ENCODE measurements at regions not wholly inside any gene's neighbourhood (a gene's known extent, or its start where the extent isn't known, plus 50 kb on each side); places are given as distances from the start of the nearest gene placed in this dataset.
A peak's percentile ranks its signal among the peaks of the same experiment; 100 is the strongest.

GRCh38 chr14:59067127-59067894 is 121.2 kb upstream of the DAAM1 start:
- ATAC-seq (no peak), DNase-seq (no peak)
- Mint-ChIP-seq H3K4me3 (no peak overlapping the region), H3K4me1 (no peaks in the 10 kb centered on the region), H3K9me3 (peaks cover 6 to 10% of the 10 kb centered on the region in 2 donors), H3K27ac (no peak overlapping the region), H3K27me3 (peaks cover 18% of the 10 kb centered on the region)

DNA sequence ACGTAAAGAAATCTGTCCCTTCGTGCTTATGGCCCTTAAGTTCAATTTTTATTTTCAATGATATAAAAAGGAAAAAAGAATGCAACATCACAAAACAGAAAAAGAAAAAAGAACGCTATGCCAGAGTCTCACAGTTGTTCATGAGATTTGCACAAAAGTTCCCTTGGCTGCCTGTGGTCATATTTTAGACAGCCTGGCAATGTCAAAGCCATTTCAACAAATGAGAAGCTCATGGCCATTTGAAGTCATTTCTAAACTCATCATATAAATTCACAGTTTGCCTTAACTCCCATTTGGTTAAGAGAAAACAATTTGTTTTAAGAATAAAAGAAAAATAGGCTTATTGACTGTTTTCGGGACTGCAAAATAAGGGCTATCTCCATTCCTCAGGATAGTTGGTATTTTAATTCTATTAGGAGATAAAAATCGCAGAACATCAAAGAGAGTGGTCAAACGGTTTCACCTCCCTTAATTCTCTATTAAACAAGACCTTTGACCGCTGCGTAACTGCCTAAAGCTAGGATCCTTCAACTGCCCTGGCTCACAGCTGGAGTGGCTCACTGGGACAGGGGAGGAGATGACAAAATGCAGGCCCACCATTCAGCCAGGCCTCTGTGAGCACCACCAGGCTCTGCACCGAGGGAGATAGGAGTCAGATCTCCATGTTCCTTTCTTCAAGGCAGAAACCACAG is 119.2 kb upstream of the DAAM1 start:
- Mint-ChIP-seq H3K27me3 (peaks cover 18% of the 10 kb centered on the region), H3K4me1 (no peaks in the 10 kb centered on the region), H3K9me3 (no peaks in the 10 kb centered on the region), H3K27ac (no peak overlapping the region), H3K4me3 (no peak overlapping the region)
- DNase-seq (no peak), ATAC-seq (no peak)

DNA sequence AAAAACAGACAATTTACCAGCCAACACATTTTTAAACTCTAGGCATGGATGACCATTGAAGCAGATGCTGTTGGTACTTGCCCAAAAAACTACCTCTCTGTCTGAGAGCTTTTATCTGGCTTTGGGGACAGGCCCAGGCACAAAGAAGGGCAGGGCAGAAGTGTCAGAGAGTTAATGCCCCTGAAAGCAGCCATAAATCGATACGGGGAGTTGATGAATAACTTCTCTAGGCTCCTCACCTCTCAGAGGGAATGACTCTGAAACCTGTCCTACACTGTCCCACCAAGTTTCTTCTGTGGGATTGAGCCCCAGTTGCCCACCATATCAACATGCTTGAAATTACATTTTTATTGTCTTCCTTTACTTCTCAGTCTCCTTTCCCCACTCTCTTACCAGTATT is 113.0 kb upstream of the DAAM1 start:
- no peak for ATAC-seq
- H3K4me3 Mint-ChIP-seq = no peak overlapping the region
- H3K9me3 Mint-ChIP-seq = no peaks in the 10 kb centered on the region
- no peak for DNase-seq
- H3K27ac Mint-ChIP-seq = no peak overlapping the region
- H3K4me1 Mint-ChIP-seq = no peaks in the 10 kb centered on the region
- H3K27me3 Mint-ChIP-seq = peaks cover 19% of the 10 kb centered on the region

DNA sequence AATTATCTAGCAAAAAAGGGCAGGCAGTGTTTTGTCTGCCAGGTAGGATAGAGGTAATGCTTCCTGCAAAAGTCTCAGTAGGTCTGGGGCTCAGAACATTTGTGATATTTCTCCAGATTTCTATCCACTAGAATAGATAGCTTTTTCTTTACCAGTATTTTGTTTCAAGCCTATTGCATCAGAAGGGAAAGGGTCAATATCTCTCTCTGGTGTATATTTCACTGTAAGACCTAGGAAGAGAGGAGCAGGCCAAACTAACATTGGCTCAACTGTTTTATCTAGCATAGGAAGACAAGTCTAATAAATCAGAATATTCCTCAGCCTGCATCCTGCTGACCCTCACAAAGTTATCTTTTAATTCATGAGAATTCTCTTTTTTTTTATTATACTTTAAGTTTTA is 106.7 kb upstream of the DAAM1 start:
- Mint-ChIP-seq H3K4me3 (no peak overlapping the region), H3K4me1 (no peaks in the 10 kb centered on the region), H3K27me3 (peaks cover 28% of the 10 kb centered on the region), H3K9me3 (no peaks in the 10 kb centered on the region), H3K27ac (no peak overlapping the region)
- ATAC-seq (no peak), DNase-seq (no peak)

- Mint-ChIP-seq H3K9me3 (no peaks in the 10 kb centered on the region), H3K27me3 (peaks cover 20% of the 10 kb centered on the region), H3K4me3 (no peak overlapping the region), H3K27ac (no peak overlapping the region), H3K4me1 (no peaks in the 10 kb centered on the region)
- ATAC-seq (no peak), DNase-seq (no peak)
These were observed 103.2 kb upstream of the DAAM1 start for GRCh38 chr14:59085207-59085739.

DNA sequence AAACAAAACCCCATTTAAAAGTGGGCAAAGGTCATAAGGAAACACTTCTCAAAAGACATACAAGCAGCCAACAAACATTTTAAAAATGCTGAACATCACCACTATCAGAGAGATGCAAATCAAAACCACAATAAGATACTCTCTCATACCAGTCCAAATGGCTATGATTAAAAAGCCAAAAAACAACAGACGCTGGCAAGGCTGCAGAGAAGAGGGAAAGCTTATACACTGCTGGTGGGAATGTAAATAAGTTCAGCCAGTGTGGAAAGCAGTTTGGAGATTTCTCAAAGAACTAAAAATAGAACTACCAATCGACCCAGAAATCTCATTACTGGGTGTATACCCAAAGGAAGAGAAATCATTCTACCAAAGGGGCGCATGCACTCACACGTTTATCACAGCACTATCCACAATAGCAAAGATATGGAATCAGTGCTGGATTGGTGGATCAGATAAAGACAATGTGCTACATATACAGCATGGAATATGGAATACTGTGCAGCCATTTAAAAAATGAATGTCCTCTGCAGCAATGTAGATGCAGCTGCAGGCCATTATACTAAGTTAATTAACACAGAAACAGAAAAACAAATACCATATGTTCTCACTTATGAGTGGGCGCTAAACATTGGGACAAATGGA is 102.1 kb upstream of the DAAM1 start:
- Mint-ChIP-seq H3K27me3 (peaks cover 20% of the 10 kb centered on the region), H3K4me3 (no peak overlapping the region), H3K4me1 (no peaks in the 10 kb centered on the region), H3K9me3 (no peaks in the 10 kb centered on the region), H3K27ac (peak overlapping the region in 1 of 2 donors; percentile 75)
- DNase-seq (no peak), ATAC-seq (no peak)

DNA sequence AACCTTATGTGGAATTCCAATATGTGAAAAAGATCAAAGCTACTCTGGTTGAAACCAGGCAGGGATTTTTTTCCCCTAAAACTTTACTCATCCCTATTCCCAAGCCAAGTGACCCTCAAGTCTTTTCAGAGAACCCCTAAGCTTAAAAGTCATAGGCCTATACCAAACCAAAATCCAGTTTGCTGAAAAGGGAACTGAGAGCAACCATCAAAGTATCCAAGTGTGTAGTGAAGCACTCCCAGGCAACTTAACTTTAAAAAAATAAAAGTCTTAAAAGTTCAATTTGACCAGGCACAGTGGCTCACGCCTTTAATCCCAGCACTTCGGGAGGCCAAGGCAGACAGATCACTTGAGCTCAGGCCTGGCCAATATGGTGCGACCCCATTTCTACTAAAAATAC is 101.2 kb upstream of the DAAM1 start:
- H3K27me3 Mint-ChIP-seq = peaks cover 20% of the 10 kb centered on the region
- H3K4me1 Mint-ChIP-seq = no peaks in the 10 kb centered on the region
- no peak for DNase-seq
- H3K4me3 Mint-ChIP-seq = no peak overlapping the region
- H3K9me3 Mint-ChIP-seq = no peaks in the 10 kb centered on the region
- no peak overlapping the region for H3K27ac Mint-ChIP-seq
- no peak for ATAC-seq

- Mint-ChIP-seq H3K4me1 (no peaks in the 10 kb centered on the region), H3K9me3 (no peaks in the 10 kb centered on the region), H3K27ac (no peak overlapping the region), H3K27me3 (peaks cover 21% of the 10 kb centered on the region), H3K4me3 (no peak overlapping the region)
- ATAC-seq = no peak
- no peak for DNase-seq
These were observed 100.8 kb upstream of the DAAM1 start for GRCh38 chr14:59087711-59088110.

- peaks cover 13% of the 10 kb centered on the region for H3K27me3 Mint-ChIP-seq
- H3K4me1 Mint-ChIP-seq = no peaks in the 10 kb centered on the region
- no peak overlapping the region for H3K4me3 Mint-ChIP-seq
- H3K27ac Mint-ChIP-seq = no peak overlapping the region
- ATAC-seq (no peak), DNase-seq (no peak)
- no peaks in the 10 kb centered on the region for H3K9me3 Mint-ChIP-seq
These were observed 97.9 kb upstream of the DAAM1 start for GRCh38 chr14:59090572-59090971.

DNA sequence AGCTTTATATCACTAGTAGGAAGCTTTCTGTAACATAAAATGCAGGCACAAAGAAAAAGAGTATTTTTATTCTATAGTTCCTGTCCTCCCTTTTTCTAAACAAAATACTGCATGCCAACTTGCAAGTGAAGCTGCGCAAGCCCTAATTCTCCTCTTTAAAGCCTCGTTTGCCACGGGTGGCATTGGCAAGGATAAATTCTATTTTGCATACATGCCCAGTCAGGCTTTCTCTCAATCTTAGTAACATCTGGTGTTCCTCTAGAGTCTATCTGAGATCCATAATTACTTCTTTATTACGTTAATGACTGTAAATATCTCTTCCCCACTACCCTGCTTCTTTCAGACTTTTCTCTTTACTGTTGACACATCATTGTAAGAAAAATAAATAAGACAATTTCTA is 97.1 kb upstream of the DAAM1 start:
- Mint-ChIP-seq H3K27me3 (peaks cover 13% of the 10 kb centered on the region), H3K27ac (no peak overlapping the region), H3K4me1 (no peaks in the 10 kb centered on the region), H3K4me3 (no peak overlapping the region), H3K9me3 (no peaks in the 10 kb centered on the region)
- ATAC-seq (no peak), DNase-seq (no peak)

- DNase-seq (no peak), ATAC-seq (no peak)
- Mint-ChIP-seq H3K27ac (no peak overlapping the region), H3K9me3 (no peaks in the 10 kb centered on the region), H3K27me3 (peaks cover 13% of the 10 kb centered on the region), H3K4me3 (no peak overlapping the region), H3K4me1 (no peaks in the 10 kb centered on the region)
These were observed 96.5 kb upstream of the DAAM1 start for GRCh38 chr14:59091976-59092375.

- DNase-seq (no peak), ATAC-seq (no peak)
- Mint-ChIP-seq H3K4me3 (no peak overlapping the region), H3K27me3 (peaks cover 13% of the 10 kb centered on the region), H3K9me3 (no peaks in the 10 kb centered on the region), H3K4me1 (no peaks in the 10 kb centered on the region), H3K27ac (no peak overlapping the region)
These were observed 94.6 kb upstream of the DAAM1 start for GRCh38 chr14:59093902-59094301.

DNA sequence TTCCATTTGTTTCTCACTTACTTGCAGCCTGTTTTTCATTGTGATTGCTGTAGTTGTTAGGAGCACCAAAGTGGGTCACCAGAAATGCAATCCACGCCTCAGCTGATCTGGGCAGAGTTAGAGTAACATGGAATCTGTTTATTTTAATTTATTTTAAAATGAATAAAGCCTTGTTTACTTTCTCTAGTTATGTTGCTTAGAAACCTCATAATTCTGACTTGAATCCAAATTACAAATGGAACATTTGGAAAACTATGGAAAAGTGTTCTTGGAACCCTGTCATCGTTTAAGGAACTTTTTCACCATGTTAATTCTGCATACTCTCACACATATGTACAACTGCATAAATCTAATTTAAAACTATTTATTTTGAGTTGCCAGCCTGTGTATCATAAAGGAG is 92.2 kb upstream of the DAAM1 start:
- Mint-ChIP-seq H3K27ac (no peak overlapping the region), H3K27me3 (peaks cover 20% of the 10 kb centered on the region), H3K4me3 (no peak overlapping the region), H3K9me3 (no peaks in the 10 kb centered on the region), H3K4me1 (no peaks in the 10 kb centered on the region)
- no peak for DNase-seq
- ATAC-seq = no peak

DNA sequence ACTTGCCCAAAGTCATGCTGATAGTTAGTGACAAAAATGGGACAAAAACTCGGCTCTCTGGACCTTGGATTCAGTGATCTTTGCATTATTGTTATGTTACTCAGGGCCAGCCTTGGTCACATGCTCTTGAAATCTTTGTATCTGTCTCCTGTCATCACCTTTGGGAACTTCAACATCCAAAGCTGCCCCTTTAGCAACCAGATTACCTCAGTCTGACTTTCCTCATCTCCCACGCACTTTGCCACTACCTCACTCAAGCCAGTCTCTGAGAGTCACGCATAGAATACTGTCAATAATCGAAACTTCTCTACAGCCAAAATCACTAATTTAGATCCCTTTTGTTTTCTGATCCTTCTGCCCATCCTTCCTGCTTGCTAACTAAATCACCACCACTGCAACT is 90.8 kb upstream of the DAAM1 start:
- no peak for DNase-seq
- Mint-ChIP-seq H3K27ac (no peak overlapping the region), H3K4me3 (no peak overlapping the region), H3K4me1 (no peaks in the 10 kb centered on the region), H3K9me3 (no peaks in the 10 kb centered on the region), H3K27me3 (peaks cover 23% of the 10 kb centered on the region)
- ATAC-seq = no peak

- no peak for DNase-seq
These were observed 90.1 kb upstream of the DAAM1 start for GRCh38 chr14:59098377-59098776.

DNA sequence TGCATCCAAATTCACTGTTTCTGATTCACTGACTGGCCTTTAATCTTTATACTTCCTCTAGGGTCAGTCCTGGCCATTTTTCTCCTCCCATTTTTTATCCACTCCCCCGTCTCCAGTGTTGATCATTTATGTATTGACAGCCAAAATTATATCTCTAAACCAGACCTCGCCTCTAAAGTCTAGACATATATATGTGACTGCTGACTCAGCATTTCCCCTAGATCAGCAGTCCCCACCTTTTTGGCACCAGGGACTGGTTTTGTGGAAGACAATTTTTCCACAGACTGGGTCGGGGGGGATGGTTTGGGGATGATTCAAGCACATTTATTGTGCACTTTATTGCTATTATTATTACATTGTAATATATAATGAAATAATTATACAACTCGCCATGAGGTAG is 88.3 kb upstream of the DAAM1 start:
- Mint-ChIP-seq H3K27me3 (peaks cover 14% of the 10 kb centered on the region), H3K9me3 (no peaks in the 10 kb centered on the region), H3K4me1 (no peaks in the 10 kb centered on the region), H3K27ac (no peak overlapping the region), H3K4me3 (no peak overlapping the region)
- no peak for DNase-seq
- ATAC-seq = no peak

More at GRCh38 chr14:59098377-59098776, 90.1 kb upstream of the DAAM1 start:
- Mint-ChIP-seq H3K27ac (no peak overlapping the region), H3K27me3 (peaks cover 16% of the 10 kb centered on the region), H3K9me3 (no peaks in the 10 kb centered on the region), H3K4me1 (no peaks in the 10 kb centered on the region), H3K4me3 (no peak overlapping the region)
- no peak for ATAC-seq
